ENCODE measurements at regions not wholly inside any gene's neighbourhood (a gene's known extent, or its start where the extent isn't known, plus 50 kb on each side); places are given as distances from the start of the nearest gene placed in this dataset.
"Not testable (repeated sequence)": the region's sequence is repeated elsewhere in the genome, so short reads cannot be mapped to it uniquely, and the experiment has no call there.

- not testable (repeated sequence) for DNase-seq (ENCODE audit: low spot score)
Observed at GRCh38 chr15:21357056-21357455, 83.2 kb downstream of the POTEB3 start.

DNA sequence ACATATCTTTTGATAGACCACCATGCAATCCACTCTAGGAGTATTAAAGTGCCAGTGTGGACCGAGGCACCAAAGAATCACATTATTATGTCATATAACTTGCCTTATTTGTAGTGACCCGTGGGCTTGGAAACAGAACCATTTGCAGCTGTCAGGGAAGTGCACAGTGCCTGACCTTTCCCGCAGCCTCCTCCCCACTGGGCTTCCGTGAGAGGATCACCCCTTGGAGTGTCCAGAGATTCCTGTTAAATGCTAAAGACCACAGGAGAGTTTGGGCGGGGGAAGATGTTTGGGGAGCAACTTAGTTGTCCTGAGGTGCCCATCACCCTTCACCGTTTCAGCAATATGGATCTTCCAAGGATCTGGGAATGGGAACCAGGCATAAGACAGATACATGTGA lies 84.4 kb downstream of the POTEB3 start:
- DNase-seq (ENCODE audit: low spot score): not testable (repeated sequence)

GRCh38 chr15:21354597-21354996 lies 85.7 kb downstream of the POTEB3 start:
- DNase-seq (ENCODE audit: low spot score): not testable (repeated sequence)

DNA sequence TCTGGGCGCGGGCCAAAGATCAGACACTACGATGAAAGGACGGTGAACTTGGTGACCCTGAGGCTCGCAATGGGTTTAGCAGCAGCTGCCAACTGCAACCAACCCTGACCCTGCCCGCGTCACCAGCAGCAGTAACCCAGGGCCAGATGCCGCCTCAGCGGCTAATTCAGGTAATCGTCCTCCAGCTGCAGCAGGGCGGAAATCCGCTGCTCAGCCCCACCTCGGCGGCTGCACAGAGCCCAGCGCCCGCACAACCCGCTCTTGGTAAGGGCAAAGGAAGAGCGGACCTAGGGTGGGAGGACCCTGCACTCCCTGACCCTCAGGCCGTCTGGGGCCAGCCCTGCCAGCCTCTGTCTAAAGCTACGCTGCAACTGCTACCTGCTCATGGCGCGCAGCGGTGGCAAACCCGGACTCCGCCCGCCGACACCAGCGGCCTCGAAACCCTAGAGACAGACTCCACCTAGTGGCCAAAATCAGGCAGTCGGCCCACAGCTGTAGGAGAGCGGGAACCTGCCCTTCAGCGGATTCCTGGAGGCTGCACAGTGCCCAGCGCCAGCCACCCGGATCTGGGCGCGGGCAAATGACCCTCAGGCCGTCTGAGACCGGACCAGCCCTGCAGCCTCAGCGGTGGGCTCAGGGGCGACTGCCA lies 87.5 kb downstream of the POTEB3 start:
- DNase-seq (ENCODE audit: low spot score): not testable (repeated sequence)

DNA sequence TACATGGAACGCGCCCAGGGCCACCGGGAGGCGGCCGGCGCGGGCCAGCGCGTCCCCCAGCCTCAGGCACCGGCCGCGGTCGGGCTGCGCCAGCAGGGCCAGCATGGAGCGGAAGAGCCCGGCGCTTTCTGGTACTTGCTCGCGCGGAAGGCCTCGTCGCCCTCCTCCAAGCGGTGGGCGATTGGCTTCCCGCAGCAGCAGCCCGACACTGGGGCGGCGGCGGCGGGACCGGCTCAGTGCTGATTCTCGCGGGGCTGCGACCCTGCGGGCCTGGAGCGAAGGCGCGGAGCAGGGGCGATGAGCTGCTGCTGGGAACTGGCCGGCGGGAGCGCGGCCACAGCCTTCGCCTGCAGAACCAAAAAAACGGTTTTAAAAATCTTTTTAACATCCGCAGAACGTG lies 95.3 kb downstream of the POTEB3 start:
- DNase-seq (ENCODE audit: low spot score): not testable (repeated sequence)

DNA sequence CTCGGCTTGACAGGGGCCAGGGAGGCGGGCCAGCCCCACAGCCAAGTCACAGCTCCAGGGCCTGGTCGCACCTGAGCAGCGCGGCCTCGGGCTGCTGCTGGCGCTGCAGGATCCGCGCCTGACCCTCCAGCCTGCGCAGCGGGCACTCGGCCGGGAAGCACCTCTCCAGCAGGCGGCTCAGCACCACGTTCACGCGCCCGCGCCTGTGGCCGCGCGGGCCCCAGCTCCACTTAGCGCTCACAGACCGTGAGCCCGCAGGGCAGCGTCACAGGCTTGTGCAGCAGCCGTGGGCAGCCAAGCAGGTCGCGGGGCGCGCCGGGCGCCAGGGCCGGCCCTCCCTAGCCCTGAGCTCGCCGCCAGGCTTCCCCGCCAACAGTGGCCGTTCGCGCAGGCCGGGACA lies 95.8 kb downstream of the POTEB3 start:
- not testable (repeated sequence) for DNase-seq (ENCODE audit: low spot score)

GRCh38 chr15:21337028-21337427 lies 103.3 kb downstream of the POTEB3 start:
- not testable (repeated sequence) for DNase-seq (ENCODE audit: low spot score)

- DNase-seq (ENCODE audit: low spot score): peak; percentile 30
Observed at GRCh38 chr15:21324720-21325460, 115.4 kb downstream of the POTEB3 start.

DNA sequence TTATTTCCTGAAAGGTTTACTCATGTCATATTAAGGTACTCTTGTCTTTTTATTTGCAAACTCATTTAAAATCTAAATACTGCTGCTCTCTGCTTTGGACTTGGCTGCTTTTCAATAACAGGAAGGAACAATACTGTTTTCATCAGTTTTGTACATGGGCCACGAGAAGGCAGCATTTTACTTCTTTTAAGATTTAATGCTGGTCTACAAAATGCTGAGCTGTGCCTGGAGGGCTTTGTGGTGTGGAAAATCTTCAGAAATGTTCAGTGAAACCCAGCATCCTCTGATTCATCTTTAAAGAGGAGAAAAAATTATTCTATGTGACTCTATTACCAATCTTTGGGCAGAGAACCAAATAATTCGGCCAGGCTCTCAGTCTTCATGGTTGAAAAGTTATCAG lies 155.9 kb downstream of the POTEB3 start:
- DNase-seq (ENCODE audit: low spot score): not testable (repeated sequence)

DNA sequence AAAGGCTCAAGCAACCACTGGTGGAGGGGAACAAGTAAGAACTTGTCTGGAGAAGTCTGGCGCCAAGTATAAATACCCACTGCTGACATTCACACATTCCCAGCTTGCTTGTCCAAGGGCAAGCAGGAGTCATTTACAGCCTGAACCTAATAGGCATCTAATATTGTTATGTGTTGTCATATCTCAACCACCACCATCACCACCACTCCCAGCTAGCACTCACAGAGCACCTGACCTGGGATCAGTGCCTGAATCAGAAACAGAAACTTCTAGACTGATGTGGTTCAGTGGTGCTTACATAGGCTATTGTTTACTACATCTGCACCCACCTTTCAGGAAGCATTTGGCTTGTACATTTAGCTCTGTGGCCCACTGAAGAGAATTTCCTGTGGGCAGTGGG lies 157.1 kb downstream of the POTEB3 start:
- not testable (repeated sequence) for DNase-seq (ENCODE audit: low spot score)

DNA sequence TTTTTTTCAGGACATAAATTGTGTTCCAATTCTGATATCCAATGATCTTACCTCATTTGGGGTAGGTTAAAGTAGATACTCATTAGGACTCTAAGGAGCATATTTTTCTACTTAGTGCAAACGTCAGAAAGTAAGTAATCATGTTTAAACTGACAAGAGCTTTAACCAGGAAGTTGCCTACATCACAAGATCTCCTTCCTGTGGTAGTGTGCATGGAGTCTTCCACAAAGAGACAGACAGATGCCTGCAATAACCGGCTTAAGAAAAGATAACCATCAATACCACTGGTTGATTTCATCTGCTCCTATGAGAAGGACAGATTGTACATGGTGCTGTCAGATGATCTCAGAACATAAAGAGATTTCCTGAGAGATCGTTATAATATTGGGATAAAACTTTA lies 160.0 kb downstream of the POTEB3 start:
- DNase-seq (ENCODE audit: low spot score): not testable (repeated sequence)

DNA sequence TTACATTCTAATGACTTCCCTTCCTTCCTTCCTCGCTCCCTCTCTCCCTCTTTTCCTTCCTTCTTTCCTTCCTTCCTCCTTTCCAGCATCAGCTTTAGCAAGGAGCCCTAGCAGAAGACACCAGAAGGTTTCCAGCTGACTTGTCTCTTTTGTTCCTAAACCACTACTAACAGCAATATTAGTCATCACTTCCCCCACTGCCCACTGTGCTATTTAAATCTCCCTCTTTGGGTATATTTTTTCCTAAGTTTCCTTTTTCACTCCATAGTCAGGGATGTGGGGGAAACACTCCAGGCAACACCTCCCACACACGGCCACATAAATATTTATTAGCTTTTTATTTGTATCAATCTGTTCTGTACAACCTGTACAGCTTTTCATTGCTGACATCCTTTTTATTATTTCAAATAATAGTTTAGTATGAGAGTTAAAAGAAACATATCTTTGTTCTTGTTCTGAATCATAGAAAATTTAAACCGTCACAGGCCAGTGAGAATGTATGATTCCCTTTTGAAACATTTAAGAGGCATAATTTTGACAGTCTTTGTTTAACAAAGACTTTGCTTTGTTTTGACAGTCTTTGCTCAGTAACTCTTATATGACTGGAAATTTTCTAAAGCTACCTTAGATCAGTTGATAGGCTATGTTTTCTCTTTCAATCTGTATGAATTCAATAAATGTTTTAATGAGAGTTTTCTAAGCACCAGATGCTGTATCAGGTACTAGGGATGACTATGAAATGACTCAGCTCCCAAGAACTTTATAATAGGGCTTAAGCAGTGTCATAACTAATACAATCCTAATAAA lies 167.9 kb downstream of the POTEB3 start:
- not testable (repeated sequence) for DNase-seq (ENCODE audit: low spot score)

DNA sequence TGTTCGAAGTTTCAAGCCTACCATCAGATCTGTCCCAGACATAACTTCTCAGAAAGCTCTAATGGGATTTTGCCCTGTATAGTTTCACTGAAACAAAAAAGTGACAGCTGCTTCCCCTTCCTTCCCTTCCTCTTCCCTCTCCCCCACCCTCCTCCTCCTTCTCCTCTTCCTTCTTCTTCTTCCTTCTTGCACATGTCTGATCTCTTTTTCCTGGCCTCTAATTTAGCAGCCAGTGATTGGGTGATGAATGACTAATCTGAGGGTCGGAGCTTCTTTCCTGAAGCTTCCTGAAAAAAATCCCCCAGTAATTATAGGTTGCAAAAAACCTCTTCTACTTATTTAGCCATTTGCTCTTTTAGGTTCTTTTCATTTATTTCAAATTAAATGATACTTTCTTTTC lies 168.7 kb downstream of the POTEB3 start:
- no peak for DNase-seq (ENCODE audit: low spot score)

DNA sequence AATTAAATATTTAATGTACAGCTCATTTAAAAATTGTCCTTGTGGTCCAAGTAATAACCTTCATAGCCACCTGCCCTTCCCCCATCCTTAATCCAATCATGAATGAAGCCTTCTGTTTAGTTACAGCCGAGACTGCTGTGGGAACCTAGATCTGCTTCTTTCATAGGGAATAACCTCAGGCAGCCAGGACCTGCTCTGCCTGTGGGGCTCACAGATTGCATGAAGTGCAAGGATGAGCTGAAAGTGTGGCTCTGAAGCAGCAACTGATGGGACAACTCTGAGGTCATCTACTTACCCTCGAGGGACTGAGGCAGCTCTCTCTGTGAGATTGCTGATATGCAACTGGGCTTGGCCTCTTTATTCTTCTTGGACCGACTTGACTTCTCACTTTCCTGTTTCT lies 169.8 kb downstream of the POTEB3 start:
- DNase-seq (ENCODE audit: low spot score): no peak

- DNase-seq (ENCODE audit: low spot score): not testable (repeated sequence)
Observed at GRCh38 chr15:21269673-21270072, 170.6 kb downstream of the POTEB3 start.

DNA sequence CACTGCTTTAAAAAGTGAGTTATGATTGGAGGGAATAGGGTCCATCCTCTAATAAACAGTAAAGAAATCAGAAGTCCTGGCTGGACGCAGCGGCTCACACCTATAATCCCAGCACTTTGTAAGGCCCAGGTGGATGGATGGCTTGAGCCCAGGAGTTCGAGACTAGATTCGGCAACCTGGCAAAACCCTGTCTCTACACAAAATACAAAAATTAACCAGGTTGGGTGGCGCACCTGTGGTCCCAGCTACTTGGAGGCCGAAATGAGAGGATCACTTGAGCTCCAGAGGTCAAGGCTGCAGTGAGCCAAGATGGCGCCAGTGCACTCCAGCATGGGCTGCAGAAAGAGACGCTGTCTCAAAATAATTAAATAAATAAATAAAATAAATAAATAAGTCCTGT lies 171.2 kb downstream of the POTEB3 start:
- no peak for DNase-seq (ENCODE audit: low spot score)

DNA sequence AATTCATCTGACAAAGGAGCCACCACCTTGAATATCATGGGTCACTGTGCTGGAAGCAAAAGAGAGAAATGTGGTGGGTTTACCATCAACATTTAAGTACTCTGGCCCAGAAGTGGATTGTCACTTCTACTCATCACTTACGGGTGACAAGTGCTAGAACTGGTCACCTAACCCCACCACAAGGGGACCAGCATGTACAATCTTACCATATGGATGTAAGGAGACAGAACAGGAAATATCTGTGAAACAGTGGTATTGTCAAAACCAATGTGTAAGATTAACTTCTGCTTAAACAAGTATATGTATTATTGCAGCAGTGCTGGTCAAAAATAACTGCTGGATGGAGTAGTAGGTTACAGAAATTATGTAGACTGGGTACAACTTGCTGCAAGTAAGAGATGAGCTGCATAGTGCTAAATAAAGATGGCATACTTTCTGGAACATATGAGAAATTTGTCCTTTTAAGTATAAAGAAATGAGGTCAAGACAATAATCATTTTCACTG lies 171.8 kb downstream of the POTEB3 start:
- no peak for DNase-seq (ENCODE audit: low spot score)

DNA sequence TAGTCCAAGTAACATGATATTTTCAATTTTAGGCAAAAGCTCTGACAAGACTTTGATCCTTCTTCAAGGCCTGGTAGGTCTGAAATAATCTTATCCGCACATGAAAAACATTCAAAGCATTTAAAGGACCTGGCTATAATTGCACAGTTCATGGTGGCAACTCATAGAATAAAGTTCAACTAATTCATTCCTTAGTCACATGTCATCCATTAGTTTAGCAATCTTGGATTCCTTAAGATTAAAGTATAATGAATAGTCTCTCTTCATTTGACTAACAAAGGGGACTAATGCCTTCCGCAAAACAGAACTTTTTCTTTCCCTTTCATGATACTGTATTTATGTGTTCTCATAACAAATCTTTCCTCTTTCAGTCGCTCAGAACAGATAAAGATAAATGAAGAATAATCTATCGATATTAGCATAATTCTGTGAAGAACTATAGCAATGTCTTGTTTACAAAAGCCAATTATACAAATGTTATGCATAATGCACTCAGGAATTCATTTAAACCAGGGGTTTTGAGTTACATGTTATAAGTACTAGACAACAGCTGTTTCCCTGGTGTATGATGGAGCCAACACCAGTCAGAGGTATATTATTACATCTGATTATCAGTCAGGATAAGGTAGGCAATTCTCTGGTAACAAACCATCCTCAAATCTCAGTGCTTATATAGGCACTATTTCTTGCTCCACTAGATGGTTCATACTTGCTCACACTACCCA lies 172.5 kb downstream of the POTEB3 start:
- no peak for DNase-seq (ENCODE audit: low spot score)

DNA sequence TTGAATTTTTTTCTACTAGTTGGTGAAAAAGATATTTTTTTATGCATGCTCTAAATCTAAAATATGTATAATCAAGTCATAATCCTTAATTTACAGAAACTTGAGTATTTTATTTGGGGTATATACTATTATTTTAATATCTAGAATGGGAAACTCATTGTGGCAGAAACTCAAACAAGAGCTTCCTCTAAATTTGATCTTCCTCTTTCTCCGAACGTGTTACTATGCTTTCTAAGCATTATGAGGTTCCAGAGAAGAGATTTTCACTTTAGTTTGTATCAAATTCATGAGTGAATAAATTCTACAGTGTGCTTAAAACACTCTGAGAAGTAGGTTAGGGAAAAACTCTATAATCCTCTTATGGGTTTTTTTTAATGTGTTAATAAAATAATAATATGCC lies 173.1 kb downstream of the POTEB3 start:
- no peak for DNase-seq (ENCODE audit: low spot score)

DNA sequence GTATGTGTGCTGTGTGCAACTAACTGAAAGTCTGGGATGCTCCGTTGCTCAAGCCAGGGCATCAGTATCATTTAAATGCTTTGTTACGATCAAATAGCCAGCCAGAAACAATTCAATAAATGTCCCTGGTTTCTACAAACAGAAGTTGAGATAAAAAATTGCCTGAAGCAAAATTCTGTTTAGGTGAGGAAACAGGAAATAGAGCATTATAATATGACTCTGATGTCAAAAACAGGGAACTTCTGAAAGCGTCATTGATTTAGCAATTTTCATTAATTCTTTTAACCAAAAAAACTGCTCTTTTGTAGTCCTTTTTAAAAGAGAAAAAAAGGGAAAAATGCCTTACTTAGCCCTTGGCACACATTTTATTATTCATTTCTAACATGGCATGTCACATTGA lies 174.7 kb downstream of the POTEB3 start:
- not testable (repeated sequence) for DNase-seq (ENCODE audit: low spot score)

DNA sequence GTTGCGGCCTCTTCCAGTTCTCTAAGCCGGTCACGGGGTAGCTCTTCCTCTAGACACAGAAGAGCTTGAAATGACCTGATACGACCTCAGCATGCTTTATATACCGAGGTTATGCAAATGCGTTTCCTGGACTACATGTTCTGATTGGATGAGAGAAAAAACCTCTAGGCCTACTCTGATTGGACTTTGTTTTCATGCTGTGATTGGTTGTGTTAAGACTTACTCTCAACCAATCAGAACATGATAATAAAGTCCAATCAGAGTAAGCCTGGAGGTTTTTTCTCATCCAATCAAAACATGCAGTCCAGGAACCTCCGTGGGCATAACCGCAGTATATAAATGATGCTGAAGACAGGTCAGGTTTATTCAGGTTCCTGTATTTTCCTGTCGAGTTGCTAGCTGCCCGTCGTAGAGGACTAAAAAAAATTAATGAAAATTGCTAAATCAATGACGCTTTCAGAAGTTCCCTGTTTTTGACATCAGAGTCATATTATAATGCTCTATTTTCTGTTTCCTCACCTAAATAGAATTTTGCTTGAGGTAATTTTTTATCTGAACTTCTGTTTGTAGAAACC lies 177.4 kb downstream of the POTEB3 start:
- no peak for DNase-seq (ENCODE audit: low spot score)
